C4-2B (cell line): ENCODE measurements at regions not wholly inside any gene's neighbourhood (a gene's known extent, or its start where the extent isn't known, plus 50 kb on each side); places are given as distances from the start of the nearest gene placed in this dataset.

Experiments
- CTCF ChIP-seq: fragments of 450-650 bp; conservative IDR thresholded peaks from 2 replicates; pipeline ENCODE4 v1.5.1; 2017; ENCODE audit warnings: mild to moderate bottlenecking
- ZFX ChIP-seq: fragments of 450-650 bp; IDR thresholded peaks from 2 replicates; pipeline ENCODE4 v1.6.1; 2017

GRCh38 chr5:3153226-3153858 lies 401.9 kb upstream of the IRX2 start:
- TF ChIP-seq CTCF (no peak), ZFX (no peak)
